ENCODE measurements at regions not wholly inside any gene's neighbourhood (a gene's known extent, or its start where the extent isn't known, plus 50 kb on each side); places are given as distances from the start of the nearest gene placed in this dataset.

DNA sequence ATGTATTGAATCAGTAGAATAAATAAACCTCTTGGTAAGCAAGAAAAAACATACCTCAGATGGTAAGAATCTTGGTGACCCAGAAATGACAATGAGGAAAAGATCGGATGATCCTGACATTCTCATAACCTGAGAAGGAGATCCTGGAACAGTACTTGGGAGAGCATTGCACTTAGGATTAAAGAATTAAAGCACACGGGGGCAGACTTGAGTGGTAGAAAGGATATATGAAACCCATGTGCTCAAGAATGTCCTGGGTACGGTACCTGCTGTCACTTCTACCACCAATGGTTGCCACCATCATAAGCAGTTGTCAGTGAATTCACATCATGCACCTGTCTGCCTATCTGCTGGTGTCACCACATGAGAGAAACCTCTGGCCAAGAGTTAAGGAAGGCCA, 108.9 kb upstream of the GJB5 start:
- peaks cover 0 to 9% of the 10 kb centered on the region in 2 donors for H3K27me3 ChIP-seq
- WGBS, 2 donors: 60 to 63% methylated on average over 3 of the region's 3 CpGs
- H3K36me3 ChIP-seq: no peaks in the 10 kb centered on the region
- no peaks in the 10 kb centered on the region for H3K9me3 ChIP-seq
- no peak for DNase-seq (ENCODE audit: low spot score in 2 of 2)
- H3K4me1 ChIP-seq: no peaks in the 10 kb centered on the region
- H3K4me3 ChIP-seq: no peak overlapping the region
- TF ChIP-seq POLR2A (IDR thresholded peaks at IDR 0.05) (no peak), EP300 (IDR thresholded peaks at IDR 0.05) (no peak)
- TF ChIP-seq, protein P1, sequence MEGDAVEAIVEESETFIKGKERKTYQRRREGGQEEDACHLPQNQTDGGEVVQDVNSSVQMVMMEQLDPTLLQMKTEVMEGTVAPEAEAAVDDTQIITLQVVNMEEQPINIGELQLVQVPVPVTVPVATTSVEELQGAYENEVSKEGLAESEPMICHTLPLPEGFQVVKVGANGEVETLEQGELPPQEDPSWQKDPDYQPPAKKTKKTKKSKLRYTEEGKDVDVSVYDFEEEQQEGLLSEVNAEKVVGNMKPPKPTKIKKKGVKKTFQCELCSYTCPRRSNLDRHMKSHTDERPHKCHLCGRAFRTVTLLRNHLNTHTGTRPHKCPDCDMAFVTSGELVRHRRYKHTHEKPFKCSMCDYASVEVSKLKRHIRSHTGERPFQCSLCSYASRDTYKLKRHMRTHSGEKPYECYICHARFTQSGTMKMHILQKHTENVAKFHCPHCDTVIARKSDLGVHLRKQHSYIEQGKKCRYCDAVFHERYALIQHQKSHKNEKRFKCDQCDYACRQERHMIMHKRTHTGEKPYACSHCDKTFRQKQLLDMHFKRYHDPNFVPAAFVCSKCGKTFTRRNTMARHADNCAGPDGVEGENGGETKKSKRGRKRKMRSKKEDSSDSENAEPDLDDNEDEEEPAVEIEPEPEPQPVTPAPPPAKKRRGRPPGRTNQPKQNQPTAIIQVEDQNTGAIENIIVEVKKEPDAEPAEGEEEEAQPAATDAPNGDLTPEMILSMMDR (IDR thresholded peaks at IDR 0.05): no peak
- no peak overlapping the region for H3K27ac ChIP-seq

DNA sequence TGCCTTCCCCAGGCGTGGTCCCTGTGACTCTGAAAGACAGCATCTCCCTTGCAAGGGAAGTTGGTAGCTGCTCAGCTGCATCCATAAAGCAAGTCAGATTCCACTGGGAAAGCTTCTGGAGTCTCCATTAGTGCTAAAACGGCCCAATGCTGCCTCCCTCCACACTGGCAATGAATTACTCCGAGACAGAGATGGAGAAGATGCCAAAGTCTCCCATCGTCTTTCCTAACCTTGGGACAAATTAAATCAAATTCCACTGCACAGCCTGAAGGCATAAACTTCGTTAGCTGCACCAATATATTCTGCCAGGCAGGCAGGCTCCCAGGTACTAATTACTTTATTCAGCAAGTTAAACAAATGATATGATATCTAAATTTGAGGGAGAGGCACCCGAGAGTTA, 106.3 kb upstream of the GJB5 start:
- TF ChIP-seq, protein P1 (IDR thresholded peaks at IDR 0.05): no peak
- no peak for TF ChIP-seq POLR2A (IDR thresholded peaks at IDR 0.05)
- no peak for TF ChIP-seq EP300 (IDR thresholded peaks at IDR 0.05)

DNA sequence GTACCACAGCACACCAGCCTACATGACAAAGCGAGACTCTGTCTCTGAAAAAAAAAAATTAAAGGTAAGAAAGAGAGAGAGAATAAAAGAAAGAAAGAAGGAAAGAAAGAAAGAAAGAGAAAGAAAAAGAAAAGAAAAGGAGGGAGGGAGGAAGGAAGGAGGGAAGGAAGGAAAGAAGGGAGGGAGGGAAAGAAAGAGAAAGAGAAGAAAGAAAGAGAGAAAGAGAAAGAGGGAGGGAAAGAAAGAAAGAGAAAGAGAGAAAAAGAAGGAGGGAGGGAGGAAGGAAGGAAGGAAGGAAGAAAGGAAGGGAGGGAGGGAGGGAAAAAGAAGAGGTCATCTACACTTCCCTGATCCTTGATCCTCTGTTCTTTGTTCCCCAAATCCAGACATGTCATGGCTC, 104.8 kb upstream of the GJB5 start:
- no peaks in the 10 kb centered on the region for H3K9me3 ChIP-seq
- no peak overlapping the region for H3K27ac ChIP-seq
- 89 to 90% methylated on average over 1 of the region's 1 CpG for WGBS, 2 donors
- no peak overlapping the region for H3K4me3 ChIP-seq
- DNase-seq (ENCODE audit: low spot score in 2 of 2): no peak
- TF ChIP-seq, protein P1 (IDR thresholded peaks at IDR 0.05): no peak
- TF ChIP-seq EP300 (IDR thresholded peaks at IDR 0.05) (no peak), POLR2A (IDR thresholded peaks at IDR 0.05) (no peak)
- peaks cover 0 to 9% of the 10 kb centered on the region in 2 donors for H3K27me3 ChIP-seq
- no peaks in the 10 kb centered on the region for H3K4me1 ChIP-seq
- H3K36me3 ChIP-seq: no peaks in the 10 kb centered on the region

More for the DNA sequence above, 106.3 kb upstream of the GJB5 start:
- Histone ChIP-seq H3K4me3 (no peak overlapping the region), H3K27me3 (peaks cover 0 to 9% of the 10 kb centered on the region in 2 donors), H3K36me3 (no peaks in the 10 kb centered on the region), H3K27ac (no peak overlapping the region), H3K9me3 (no peaks in the 10 kb centered on the region), H3K4me1 (no peaks in the 10 kb centered on the region)
- DNase-seq (ENCODE audit: low spot score in 2 of 2): no peak
- 60 to 69% methylated on average over 6 of the region's 6 CpGs for WGBS, 2 donors

DNA sequence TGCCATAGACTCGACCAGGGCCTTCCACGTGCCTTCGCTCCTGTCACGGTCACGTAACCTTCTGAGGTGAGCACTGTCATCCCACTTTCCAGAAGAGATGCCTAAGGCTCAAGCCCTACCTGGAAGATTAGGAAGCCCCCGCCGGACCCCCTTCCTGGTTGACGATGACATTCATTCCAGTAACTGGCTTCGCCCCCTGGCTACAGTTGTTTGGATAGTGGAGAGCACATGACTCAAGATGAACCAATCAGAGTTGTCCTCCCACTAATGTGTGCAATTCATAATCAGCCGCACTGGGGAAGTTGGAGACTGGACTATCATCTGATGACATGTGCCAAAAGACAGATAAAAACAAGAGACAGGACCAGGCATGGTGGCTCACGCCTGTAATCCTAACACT, 104.0 kb upstream of the GJB5 start:
- TF ChIP-seq POLR2A (IDR thresholded peaks at IDR 0.05) (no peak), EP300 (IDR thresholded peaks at IDR 0.05) (no peak)
- TF ChIP-seq, protein P1 (IDR thresholded peaks at IDR 0.05): no peak
- 88 to 93% methylated on average over 11 of the region's 11 CpGs for WGBS, 2 donors
- H3K9me3 ChIP-seq: no peaks in the 10 kb centered on the region
- H3K36me3 ChIP-seq: no peaks in the 10 kb centered on the region
- H3K4me3 ChIP-seq: no peak overlapping the region
- peaks cover 0 to 9% of the 10 kb centered on the region in 2 donors for H3K27me3 ChIP-seq
- no peaks in the 10 kb centered on the region for H3K4me1 ChIP-seq
- H3K27ac ChIP-seq: no peak overlapping the region
- no peak for DNase-seq (ENCODE audit: low spot score in 2 of 2)

DNA sequence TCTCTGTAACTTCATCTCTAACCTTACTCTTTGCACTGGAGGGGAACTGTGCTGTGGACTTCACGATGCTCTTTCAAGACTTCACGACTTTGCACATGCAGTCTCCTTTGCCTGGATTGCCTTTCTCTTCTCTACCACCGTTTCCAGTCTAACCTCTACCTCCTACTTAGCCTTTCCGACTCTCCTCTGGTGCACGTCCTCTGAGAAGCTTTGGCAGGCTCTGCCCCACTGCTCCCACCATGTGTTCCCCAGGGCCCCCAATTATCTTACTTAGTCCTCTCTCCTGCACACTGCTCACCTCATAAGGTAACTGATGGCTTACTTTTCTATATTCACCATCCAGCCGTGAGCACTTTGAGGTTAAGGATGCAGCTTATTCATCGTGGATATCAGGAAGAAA, 101.7 kb upstream of the GJB5 start:
- 67 to 73% methylated on average over 7 of the region's 7 CpGs for WGBS, 2 donors
- TF ChIP-seq POLR2A (IDR thresholded peaks at IDR 0.05): no peak
- no peak for TF ChIP-seq EP300 (IDR thresholded peaks at IDR 0.05)
- TF ChIP-seq, protein P1 (IDR thresholded peaks at IDR 0.05): no peak
- Histone ChIP-seq H3K4me1 (no peaks in the 10 kb centered on the region), H3K27ac (no peak overlapping the region), H3K36me3 (no peaks in the 10 kb centered on the region), H3K27me3 (peaks cover 0 to 4% of the 10 kb centered on the region in 2 donors), H3K4me3 (no peak overlapping the region), H3K9me3 (no peaks in the 10 kb centered on the region)
- DNase-seq (ENCODE audit: low spot score in 2 of 2): no peak
